ENCODE measurements at regions not wholly inside any gene's neighbourhood (a gene's known extent, or its start where the extent isn't known, plus 50 kb on each side); places are given as distances from the start of the nearest gene placed in this dataset.
"Not testable (repeated sequence)": the region's sequence is repeated elsewhere in the genome, so short reads cannot be mapped to it uniquely, and the experiment has no call there.

DNA sequence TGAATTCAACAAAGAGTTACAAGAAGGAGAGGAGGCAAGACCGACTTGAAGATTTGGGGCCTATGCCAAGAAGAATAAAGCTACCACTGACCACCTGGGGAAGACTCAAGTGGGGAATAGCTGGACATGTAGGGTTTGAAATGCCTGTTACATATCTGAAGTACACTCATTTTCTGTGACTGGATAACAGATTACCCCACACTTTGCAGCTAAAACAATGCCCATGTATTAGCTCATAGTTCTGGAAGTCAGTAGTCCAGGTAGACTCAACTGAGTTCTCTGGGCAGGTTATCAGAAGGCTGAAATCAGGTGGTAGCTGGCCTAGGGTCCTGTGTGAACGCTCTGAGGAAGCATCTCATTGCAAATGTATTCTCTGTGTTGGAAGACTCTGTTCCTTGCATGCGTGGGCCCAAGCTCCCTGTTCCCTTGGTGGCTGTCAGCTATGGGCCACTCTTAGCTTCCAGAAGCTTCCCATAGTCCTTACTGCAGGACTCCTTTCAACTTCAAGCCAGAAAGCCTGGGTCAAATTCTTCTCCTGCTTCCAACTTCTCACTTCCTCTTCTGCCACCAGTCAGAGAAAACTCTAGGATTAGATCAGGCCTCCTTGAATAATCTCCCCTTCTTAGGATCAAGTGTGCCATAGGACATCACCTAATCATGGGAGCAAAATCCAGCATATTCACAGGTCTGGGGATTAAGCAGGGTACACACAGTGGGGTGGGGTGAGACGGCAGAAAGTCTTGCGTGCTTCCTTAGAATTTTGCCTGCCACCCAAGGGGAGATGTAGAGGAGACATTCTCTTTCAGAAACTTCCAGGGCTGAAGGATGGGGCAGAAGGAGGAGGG is 187.8 kb downstream of the SHQ1 start:
- no peak for DNase-seq (ENCODE audit: low read depth, low spot score)

DNA sequence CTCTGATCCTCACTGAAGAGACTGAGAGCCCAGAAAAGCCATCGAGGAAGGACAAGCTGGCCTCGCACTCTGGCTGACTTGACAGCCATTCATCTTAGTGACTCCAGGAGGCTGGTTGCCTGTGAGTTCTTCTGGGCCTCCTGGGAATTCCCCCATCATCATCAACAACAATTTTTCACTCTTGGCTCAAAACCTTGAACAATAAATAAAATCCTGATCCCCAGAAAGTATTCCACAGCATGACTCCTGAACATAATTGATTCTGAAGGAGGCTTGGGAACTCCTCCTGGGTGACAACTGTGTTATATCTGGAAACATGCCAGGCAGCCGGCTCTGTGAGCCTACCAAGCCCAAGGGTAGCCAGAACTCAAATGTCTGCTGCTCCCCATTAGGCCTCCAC is 188.6 kb downstream of the SHQ1 start:
- no peak for DNase-seq (ENCODE audit: low read depth, low spot score)

DNA sequence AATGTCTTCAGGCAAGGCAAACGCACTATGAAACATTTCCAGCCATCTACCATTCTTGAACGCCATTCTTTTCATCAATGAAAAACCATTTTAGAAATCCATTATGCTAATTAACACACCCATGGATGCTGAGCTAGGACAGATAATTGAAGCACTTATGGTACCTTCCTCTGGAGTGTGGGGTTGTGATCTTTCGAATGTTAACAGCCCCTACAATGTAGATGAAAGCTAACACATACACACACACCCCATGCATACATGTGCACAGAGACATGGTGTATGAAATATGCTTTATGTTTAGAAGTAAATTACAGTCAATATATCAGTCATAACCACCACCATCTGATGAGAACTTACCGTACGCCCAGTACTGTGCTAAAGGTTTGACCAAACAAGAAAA is 189.1 kb downstream of the SHQ1 start:
- no peak for DNase-seq (ENCODE audit: low read depth, low spot score)

DNA sequence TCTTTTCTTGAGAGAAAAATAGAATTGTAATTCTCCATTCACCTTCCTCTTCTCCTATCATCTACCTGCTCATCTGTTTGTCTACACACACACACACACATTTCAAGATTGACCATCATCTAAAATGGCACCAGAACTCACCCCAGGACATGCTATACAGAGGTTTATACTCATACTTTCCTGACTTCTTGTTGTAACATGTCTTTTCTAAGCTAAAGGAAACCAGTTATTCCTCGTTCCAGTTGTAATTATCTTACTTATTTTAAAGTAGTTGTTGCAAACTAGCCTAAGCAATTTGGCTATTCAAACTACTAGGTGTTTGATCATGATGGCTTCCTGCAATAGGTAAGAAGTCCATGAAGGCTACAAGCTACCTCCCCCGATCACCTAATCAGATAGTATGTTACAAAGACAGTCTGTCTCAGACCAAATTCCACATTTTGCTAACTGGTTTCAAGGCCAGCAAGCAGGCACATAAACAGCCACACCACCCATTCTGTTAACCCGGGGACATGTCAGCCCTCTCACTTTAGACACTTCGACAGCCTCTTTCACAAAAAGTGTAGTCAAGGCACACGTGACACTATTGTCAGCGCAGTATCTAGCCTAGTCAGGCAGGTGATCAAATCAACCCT is 189.7 kb downstream of the SHQ1 start:
- DNase-seq (ENCODE audit: low read depth, low spot score): no peak

DNA sequence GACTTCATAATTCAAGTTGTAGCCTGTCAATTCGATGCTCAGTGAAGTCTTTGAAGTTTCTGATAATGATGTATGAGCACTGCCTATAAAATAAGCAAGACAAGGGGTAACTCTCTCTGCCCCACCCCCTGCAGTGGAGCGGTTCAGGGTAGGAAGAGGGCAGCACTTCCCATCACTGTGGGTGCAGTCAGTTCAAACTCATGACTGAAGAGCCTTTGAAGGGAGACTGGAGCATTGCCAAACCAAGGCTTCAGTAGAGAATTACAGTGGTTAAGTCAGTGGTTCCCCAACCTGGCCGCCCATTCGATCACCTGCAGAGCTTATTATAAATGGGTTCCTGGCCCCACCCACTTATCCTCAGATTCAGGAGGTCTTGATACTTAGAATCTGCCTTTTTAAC is 190.6 kb downstream of the SHQ1 start:
- no peak for DNase-seq (ENCODE audit: low read depth, low spot score)

DNA sequence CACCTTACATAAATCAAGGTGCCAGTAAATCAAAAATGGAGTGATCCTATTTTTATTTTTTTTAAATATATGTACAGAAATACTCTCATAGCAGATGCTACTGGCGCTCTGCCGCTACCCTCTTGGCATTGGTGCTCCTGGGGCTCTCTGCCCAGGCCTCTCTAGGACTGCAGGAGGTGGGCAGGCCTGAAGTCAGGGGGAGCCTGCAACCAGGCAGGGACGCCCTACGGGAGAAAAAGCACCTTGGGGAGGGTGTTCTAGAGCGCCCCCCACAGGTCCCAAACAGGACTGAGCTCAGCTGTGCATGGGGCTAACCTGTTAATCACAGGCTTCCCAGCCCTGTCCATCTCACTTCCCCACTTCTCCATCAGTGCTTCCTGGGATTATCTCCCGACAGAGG is 192.5 kb downstream of the SHQ1 start:
- no peak for DNase-seq (ENCODE audit: low read depth, low spot score)

DNA sequence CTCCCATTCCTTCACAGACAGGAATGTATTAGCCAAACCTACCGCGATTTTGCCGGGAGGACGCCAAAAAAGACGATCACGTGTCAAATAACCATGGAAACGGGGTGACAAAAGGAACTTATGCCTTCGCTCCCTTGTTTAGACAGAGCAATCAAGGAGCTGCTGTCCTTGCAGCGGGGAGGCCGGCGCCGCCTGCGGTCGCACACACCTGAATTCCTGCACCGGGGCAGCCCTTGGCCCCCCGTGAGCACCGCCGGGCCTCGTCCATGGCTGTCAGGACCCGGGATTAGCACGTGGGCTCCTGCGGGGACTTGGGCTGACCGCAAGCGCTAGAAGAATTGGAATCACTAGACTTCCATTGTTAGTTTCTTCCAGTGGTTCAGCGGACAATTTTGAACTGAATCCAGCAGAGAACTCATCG is 193.1 kb downstream of the SHQ1 start:
- DNase-seq (ENCODE audit: low read depth, low spot score): no peak

DNA sequence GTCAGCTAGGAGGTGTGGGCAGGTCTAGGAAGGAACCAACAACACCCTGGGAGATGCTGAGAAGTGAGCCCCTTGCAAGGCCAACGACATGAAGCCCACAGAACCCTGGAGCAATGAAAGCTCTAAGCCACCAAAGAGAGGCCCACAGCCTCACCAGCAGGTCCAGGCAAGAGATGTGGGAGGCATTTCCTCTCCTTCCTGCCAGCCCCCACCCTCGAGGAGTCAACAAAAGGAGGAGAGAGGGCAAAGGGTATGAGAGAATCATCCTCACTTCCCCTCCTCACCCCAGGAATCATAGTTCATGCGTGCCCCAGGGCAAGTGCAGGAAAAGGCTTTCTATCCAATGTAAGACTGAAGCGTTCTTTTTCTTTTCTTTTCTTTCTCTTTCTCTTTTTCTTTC is 195.8 kb downstream of the SHQ1 start:
- DNase-seq (ENCODE audit: low read depth, low spot score): no peak

DNA sequence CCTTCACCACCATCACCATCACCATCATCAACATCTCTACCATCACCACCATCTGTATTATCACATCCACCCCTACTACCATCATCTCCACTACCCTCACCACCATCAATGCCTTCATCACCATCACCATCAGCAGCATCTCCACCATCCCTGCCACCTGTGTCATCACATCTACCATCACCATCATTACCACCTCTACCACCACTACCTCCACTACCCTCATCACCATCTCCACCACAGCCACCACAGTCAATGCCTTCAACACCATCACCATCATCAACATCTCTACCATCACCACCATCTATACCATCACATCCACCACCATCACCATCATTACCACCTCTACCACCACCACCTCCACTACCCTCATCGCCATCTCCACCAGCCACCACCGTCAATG is 196.7 kb downstream of the SHQ1 start:
- DNase-seq (ENCODE audit: low read depth, low spot score): no peak

DNA sequence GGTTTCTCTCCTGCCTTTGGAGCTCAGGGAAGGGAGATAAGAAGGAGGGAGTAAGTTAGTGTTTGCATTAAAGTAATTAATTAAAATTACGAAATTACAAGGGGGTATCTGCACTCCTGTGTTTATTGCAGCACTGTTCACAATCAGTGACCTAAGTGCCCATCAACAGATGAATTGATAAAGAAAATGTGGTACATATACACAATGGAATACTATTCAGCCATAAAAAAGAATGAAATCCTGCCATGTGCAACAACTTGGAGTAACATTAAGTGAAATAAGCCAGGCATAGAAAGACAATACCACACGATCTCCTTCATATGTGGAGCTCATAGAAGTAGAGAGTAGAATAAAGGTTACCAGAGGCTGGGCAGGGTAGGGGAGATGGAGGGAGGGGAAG is 202.0 kb downstream of the SHQ1 start:
- DNase-seq (ENCODE audit: low read depth, low spot score): no peak

DNA sequence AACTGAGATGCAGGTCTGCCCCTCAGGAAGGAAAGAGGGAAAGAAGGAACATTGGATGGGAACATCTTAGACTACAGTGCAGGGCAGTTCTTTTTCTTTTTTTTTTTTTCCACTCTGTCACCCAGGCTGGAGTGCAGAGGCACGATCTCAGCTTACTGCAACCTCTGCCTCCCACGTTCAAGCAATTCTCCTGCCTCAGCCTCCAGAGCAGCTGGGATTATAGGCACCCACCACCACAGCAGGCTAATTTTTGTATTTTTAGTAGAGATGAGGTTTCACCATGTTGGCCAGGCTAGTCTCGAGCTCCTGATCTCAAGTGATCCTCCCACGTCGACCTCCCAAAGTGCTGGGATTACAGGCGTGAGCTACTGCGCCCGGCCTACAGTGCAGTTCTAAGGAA is 204.6 kb downstream of the SHQ1 start:
- not testable (repeated sequence) for DNase-seq (ENCODE audit: low read depth, low spot score)

DNA sequence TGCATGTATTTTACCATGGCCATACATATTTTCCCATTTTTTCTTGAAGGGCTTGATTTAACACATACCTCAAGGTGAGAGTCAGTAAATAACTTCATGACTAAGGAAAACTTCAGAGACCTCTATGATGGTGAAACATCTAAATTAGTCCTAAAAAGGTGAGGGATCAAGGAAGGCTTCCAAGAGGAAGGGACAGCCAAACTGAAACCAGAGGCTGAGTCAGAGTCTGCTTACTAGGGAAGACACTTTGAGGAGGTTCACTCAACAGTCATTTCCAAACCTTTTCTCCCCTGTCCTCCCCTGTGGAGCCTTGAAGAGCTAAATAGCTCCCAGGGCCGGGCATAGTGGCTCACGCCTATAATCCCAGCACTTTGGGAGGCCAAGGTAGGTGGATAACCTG is 206.6 kb downstream of the SHQ1 start:
- no peak for DNase-seq (ENCODE audit: low read depth, low spot score)

DNA sequence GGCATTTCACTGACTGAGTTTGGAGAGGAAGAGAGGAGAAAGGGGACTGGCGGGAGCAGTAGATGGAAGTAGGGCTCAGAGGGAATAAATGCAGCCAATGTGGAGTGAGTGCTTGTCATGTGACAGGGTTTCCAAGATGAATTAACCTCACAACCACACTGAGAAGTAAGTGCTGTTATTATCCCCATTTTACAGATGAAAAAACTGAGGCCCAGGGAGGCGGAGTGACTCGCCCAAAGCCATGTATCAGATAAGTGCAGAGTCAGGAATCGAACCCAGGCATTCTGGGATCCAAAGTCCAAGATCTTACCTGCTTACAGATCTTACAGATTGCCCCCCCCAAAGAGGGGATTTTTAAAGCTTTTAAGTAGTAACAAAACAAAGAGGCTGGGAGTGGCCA is 207.2 kb downstream of the SHQ1 start:
- no peak for DNase-seq (ENCODE audit: low read depth, low spot score)

DNA sequence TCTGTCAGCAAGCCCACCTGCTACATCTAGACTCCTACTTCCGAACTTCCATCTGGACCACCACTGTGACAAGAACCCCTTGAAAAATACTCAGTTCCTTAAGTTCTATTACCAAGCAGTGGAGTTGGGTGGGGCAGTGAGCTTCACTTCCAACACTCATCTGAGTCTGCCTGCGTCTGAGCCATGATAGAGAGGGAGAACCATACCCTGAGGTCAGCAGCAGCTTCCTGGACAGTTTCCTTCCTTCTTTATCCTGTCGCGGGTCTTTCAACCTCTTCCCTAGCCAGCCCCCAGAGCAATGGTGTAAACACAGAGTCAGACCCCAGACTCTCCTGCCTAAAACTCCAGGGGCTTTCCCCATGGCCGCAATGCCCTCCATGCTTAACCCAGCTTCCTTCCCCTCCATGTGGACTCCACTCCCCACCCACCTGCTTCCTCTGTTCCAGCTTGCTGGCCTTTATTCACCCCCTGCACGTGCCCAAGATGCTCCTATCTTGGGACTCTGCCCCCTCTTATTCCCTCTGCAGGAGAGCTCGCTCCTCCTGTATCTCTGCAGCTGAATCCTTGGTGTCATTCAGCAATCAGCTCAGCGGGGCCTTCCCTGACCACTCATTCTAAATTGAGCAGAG is 211.2 kb downstream of the SHQ1 start:
- DNase-seq (ENCODE audit: low read depth, low spot score): no peak

DNA sequence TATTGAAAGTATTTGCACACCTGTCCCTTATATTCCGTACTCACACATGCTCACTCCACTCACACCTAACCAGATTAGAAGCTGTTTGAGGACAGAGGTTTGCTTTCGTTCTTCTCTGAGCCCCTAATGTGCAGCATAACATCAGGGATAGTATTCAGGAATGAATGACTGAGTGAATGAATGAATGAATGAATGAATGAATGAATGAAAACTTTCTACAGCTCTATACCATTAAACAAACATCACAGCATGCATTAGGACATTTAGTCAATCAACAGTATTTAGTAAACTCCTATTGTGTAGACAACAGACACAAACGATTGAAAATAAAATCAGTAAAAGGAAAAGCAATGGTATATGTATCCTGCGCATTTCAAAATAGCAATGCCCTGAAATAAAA is 212.7 kb downstream of the SHQ1 start:
- DNase-seq (ENCODE audit: low read depth, low spot score): no peak

DNA sequence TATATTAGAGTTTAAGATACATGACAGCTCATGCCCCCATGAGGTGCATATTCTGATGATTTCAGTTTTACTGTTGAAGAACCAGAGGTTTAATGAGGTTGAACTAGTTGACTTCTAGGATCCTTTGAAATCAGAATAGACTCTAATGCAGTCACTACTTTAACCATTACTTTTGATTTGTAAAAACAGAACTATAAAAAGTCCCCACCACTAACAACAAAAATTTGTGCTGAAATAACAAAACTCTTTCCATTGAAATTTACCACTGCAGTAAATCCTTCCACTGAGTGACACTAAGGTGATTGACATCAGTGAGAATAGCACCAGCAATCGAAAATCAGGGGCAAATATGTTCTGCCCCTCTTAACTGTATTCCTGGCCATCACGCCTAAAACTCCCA is 214.1 kb downstream of the SHQ1 start:
- no peak for DNase-seq (ENCODE audit: low read depth, low spot score)

DNA sequence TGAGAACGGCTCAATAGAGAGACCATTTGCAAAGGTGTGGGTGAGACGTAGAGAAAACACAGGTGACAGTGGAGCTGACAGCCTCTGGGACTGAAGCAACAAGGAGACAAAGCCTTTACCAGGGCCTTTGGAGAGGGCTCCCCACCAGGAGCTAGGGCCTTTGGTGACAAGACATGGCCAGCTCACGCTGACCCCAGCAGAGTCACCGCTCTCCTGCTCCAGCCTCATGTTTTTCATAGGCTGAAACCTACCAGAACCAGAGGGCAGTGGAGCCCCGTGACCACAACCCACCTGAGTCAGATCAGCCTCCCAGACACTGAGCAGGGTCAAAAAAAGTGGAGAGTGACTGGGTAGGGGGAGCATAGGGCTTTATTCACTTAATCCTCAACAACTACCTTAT is 214.7 kb downstream of the SHQ1 start:
- no peak for DNase-seq (ENCODE audit: low read depth, low spot score)

DNA sequence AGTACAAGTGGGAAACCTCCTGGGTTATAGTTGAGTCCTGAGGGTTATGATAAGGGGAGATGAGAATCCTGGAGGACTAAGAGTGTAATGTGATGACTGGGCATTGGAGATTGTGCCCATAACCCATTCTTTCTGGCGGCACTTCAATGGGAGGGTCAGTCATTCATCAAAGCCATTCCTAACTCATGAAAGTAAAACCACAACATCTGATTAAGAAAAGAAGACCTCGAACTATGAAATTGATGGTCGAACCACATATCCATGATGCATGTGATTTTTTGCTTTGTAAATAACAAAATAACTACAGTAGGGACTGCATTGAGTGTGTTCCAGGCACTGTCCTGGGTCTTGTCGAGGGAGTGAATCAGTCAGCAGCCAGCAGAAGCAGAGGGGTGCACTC is 215.1 kb downstream of the SHQ1 start:
- DNase-seq (ENCODE audit: low read depth, low spot score): no peak

DNA sequence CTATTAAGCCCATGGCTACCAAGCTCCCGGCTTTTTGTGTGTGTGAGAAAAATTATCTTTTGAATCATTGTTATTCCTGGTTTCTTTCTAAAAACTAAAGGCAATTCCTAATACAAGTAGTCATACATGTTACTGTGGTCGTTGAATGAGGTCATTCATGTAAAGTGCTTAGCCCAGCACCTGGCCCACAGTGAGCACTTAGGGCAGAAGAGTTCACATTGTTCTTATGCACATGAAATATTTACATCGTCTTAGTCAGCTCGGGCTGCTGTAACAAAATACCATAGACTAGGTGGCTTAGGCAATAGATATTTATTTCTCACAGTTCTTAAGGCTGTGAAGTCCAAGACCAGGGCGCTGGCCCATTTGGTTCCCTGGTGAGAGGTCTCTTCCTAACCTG is 216.1 kb downstream of the SHQ1 start:
- DNase-seq (ENCODE audit: low read depth, low spot score): no peak

DNA sequence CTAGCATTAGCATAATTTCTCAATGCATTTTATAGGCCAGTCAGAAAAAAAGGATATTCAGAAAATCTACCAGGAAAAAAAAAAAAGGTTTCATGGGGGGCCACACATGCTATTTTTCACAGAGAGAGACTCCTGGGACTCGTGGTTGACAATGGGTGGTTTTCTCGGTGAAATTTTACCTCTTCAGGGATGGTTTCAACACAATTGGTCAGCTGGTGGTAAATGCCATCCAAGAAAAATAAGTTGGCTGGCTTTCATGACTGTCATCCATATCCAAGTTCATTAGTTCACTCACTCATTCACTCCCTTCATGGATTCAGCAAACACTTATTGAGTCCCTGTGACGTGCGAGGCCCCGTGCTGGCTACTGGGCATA is 217.3 kb downstream of the SHQ1 start:
- DNase-seq (ENCODE audit: low read depth, low spot score): no peak

DNA sequence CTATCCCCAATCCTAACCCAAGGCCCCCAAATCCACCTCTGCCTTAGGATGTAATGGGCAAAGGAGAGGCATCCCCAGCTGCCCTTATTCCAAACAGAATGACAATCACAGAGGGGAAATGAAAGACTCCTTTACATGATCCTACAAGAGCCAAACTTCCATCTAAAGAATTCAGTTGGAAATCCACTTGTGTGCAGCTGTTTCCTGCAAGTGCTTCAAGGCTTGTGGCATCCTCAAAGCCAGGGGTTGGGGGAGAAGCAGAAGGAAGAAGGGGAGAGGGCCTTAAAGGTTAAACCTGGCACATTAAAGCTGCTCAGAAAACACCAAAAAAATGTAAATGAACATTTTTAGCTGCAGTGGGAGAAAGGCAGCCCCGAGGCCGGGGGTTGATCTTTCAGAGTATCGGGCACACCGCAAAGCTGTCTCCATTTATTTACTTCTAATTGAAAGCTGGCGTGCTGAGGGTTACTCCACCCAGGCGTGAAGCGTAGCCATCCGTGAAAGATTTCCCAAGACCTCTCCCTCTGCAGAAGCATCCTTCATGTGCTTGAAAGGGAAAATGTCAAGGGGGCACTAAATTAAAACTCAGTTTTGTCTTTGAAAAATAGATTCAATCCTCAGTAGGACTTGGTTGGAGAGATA is 217.8 kb downstream of the SHQ1 start:
- no peak for DNase-seq (ENCODE audit: low read depth, low spot score)

DNA sequence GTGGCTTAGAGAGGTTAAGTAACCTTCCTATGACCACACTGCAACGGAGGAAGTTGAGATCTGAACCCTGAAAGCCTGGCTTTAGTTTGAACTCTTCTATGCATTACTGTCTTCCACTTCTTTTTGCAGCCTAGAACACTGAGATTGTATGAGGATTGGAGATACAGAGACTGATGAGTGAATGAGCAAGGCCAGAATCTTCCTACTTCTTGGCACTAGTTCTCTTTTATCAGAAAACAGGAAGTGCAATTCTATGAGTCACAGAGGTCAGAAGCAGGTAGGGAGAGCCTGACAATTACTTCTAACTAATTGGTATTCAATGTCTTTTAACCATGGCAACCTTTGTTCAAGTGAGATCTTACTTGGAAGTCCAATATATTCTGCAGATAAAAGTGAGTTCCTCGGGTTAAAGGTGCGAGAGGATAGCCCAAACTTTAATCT is 219.0 kb downstream of the SHQ1 start:
- no peak for DNase-seq (ENCODE audit: low read depth, low spot score)

DNA sequence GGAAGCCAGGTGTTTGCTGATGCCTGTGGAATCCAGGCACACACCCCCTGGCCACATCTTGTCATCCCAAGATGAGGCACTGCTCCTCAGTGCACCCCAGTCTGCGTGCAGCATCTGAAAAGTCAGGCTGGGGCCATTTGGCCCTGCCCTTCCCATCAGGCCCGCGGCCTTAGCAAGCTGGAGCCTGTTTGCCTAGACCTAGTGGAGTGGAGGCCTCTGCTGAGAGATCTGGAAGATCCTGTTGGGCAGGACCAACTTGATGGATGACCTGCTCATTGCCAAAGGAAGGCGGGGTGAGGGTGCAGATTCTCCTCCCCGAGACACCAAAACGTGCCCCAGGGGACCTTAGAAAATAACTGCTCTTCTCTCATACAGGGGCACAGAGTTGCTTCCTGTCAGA is 220.2 kb downstream of the SHQ1 start:
- DNase-seq (ENCODE audit: low read depth, low spot score): no peak

All from activated CD4-positive, CD25-positive, alpha-beta regulatory T cell treated with anti-CD3 and anti-CD28 coated beads, Interleukin-2, amount 50 U/mL, for 16 hours (primary cell).